Muscle layer of colon (tissue), 2 donors: ENCODE measurements at regions not wholly inside any gene's neighbourhood (a gene's known extent, or its start where the extent isn't known, plus 50 kb on each side); places are given as distances from the start of the nearest gene placed in this dataset.

Experiments used
- H3K27ac ChIP-seq: one replicate; pipeline ENCODE4 v1.7.0; 2013; ENCODE audit warnings: low read depth, mild to moderate bottlenecking, low read length, moderate library complexity
- H3K27me3 ChIP-seq, 2 donors: one replicate each; pipeline ENCODE4 v1.7.0; 2013; ENCODE audit warnings: low read length in 2 of 2, mild to moderate bottlenecking in 2 of 2; ENCODE audit not compliant: insufficient read depth in 2 of 2, control insufficient read depth in 1 of 2
- H3K36me3 ChIP-seq: one replicate; pipeline ENCODE4 v1.7.0; 2013; ENCODE audit warnings: mild to moderate bottlenecking, low read length; ENCODE audit not compliant: insufficient read depth
- H3K4me1 ChIP-seq: one replicate; pipeline ENCODE4 v1.7.0; 2013; ENCODE audit warnings: mild to moderate bottlenecking, low read length; ENCODE audit not compliant: insufficient read depth
- H3K4me3 ChIP-seq, 2 donors: one replicate each; pipeline ENCODE4 v1.7.0; 2013; ENCODE audit warnings: low read length in 2 of 2, low read depth in 1 of 2, mild to moderate bottlenecking in 1 of 2, moderate library complexity in 1 of 2
- H3K9ac ChIP-seq: one replicate; pipeline ENCODE4 v1.7.0; 2013; ENCODE audit warnings: low read length
- H3K9me3 ChIP-seq: one replicate; pipeline ENCODE4 v1.7.0; 2013; ENCODE audit warnings: mild to moderate bottlenecking, low read length
- donor health status: abdominal sarcoma.
- donor health status: Adenocarcinoma of cecum.

- peaks cover 14% of the 10 kb centered on the region for H3K4me1 ChIP-seq
- H3K9ac ChIP-seq = no peak overlapping the region
- H3K9me3 ChIP-seq = no peaks in the 10 kb centered on the region
- H3K27ac ChIP-seq = no peak overlapping the region
- no peak overlapping the region for H3K4me3 ChIP-seq
- H3K27me3 ChIP-seq = no peaks in the 10 kb centered on the region
- no peaks in the 10 kb centered on the region for H3K36me3 ChIP-seq
Observed at GRCh38 chr14:49220492-49220891, 365.7 kb downstream of the RPS29 start.

GRCh38 chr14:49218436-49219092, 367.6 kb downstream of the RPS29 start:
- H3K9me3 ChIP-seq = no peaks in the 10 kb centered on the region
- H3K4me3 ChIP-seq = no peak overlapping the region
- no peak overlapping the region for H3K9ac ChIP-seq
- peaks cover 14% of the 10 kb centered on the region for H3K4me1 ChIP-seq
- no peaks in the 10 kb centered on the region for H3K27me3 ChIP-seq
- H3K36me3 ChIP-seq = no peaks in the 10 kb centered on the region
- H3K27ac ChIP-seq = no peak overlapping the region

GRCh38 chr14:49212721-49213120, 373.5 kb downstream of the RPS29 start:
- H3K9me3 ChIP-seq = no peaks in the 10 kb centered on the region
- no peaks in the 10 kb centered on the region for H3K27me3 ChIP-seq
- no peaks in the 10 kb centered on the region for H3K36me3 ChIP-seq
- H3K27ac ChIP-seq = no peak overlapping the region
- H3K4me3 ChIP-seq = no peak overlapping the region
- no peaks in the 10 kb centered on the region for H3K4me1 ChIP-seq
- no peak overlapping the region for H3K9ac ChIP-seq

- Histone ChIP-seq H3K4me1 (no peaks in the 10 kb centered on the region), H3K27me3 (no peaks in the 10 kb centered on the region), H3K27ac (no peak overlapping the region), H3K9ac (no peak overlapping the region), H3K9me3 (no peaks in the 10 kb centered on the region), H3K36me3 (no peaks in the 10 kb centered on the region), H3K4me3 (no peak overlapping the region)
Observed at GRCh38 chr14:49209416-49209815, 376.8 kb downstream of the RPS29 start.

DNA sequence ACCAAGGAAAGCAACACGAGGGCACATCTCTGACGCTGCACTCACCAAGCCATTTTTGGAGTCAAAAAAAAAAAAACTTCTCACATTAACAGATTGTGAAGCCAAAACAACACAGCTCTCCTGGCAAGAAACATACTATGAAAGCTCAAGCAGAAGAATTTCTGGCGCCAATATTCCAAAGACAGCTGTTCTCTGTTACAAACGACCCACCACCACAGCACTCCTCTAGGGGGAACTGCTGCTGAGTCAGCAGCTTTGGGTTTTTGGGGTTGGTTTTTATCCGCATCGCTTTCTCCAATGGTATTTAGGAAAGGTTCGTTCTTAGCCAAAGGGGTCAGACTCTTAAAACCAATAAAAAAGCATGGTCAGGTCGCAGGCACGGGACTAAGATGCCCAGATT, 379.4 kb downstream of the RPS29 start:
- H3K4me3 ChIP-seq = no peak overlapping the region
- no peaks in the 10 kb centered on the region for H3K9me3 ChIP-seq
- H3K9ac ChIP-seq = no peak overlapping the region
- no peaks in the 10 kb centered on the region for H3K36me3 ChIP-seq
- no peak overlapping the region for H3K27ac ChIP-seq
- H3K27me3 ChIP-seq = no peaks in the 10 kb centered on the region
- no peaks in the 10 kb centered on the region for H3K4me1 ChIP-seq

GRCh38 chr14:49203676-49204075, 382.5 kb downstream of the RPS29 start:
- Histone ChIP-seq H3K9me3 (no peaks in the 10 kb centered on the region), H3K27me3 (no peaks in the 10 kb centered on the region), H3K27ac (no peak overlapping the region), H3K36me3 (no peaks in the 10 kb centered on the region), H3K9ac (no peak overlapping the region), H3K4me3 (no peak overlapping the region), H3K4me1 (no peaks in the 10 kb centered on the region)

DNA sequence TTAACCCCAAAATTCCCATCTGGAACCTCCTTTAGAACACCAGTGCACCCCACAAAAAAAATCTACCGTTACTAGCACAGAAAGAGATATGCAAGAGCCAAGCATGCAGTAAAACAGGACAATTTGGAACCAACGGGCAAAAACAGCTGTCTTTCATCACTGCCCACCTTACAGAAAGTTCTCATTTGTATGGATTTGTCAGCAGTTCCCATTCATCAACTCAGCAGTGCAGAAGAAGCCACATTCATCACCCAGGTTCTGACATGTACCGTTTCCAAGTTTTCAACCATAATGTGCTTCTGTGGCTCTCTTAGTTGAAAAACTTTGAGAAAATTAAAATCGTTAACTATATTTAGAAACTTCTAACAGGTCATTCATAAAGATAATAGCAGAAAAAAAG, 387.0 kb downstream of the RPS29 start:
- H3K9me3 ChIP-seq = no peaks in the 10 kb centered on the region
- H3K9ac ChIP-seq = no peak overlapping the region
- no peaks in the 10 kb centered on the region for H3K36me3 ChIP-seq
- no peak overlapping the region for H3K4me3 ChIP-seq
- no peaks in the 10 kb centered on the region for H3K27me3 ChIP-seq
- H3K27ac ChIP-seq = no peak overlapping the region
- peaks cover under 1% of the 10 kb centered on the region for H3K4me1 ChIP-seq

DNA sequence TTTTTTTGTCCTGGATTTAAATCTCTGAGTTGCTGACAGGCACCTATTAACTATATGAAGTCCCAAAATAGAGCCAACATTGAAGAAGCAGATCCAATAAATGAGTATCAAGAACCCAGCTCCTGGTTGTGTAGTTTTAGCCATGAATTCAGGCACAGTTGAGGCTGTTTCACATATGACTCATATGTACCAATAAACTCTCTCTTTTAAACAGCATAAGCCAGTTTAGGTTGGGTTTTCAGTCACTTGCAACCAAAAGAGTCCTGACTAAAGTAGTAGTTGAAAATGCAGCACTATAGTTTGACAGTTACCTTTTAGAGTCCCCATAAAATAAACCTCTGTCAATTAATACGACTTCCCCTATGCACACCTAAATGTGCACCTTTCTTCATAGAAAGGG, 389.9 kb downstream of the RPS29 start:
- Histone ChIP-seq H3K4me3 (no peak overlapping the region), H3K4me1 (peaks cover 9% of the 10 kb centered on the region), H3K9me3 (no peaks in the 10 kb centered on the region), H3K36me3 (no peaks in the 10 kb centered on the region), H3K27ac (no peak overlapping the region), H3K9ac (no peak overlapping the region), H3K27me3 (no peaks in the 10 kb centered on the region)

- Histone ChIP-seq H3K27me3 (no peaks in the 10 kb centered on the region), H3K4me3 (no peak overlapping the region), H3K9me3 (no peaks in the 10 kb centered on the region), H3K4me1 (peaks cover 9% of the 10 kb centered on the region), H3K9ac (no peak overlapping the region), H3K36me3 (no peaks in the 10 kb centered on the region), H3K27ac (no peak overlapping the region)
Observed at GRCh38 chr14:49194067-49194466, 392.1 kb downstream of the RPS29 start.

DNA sequence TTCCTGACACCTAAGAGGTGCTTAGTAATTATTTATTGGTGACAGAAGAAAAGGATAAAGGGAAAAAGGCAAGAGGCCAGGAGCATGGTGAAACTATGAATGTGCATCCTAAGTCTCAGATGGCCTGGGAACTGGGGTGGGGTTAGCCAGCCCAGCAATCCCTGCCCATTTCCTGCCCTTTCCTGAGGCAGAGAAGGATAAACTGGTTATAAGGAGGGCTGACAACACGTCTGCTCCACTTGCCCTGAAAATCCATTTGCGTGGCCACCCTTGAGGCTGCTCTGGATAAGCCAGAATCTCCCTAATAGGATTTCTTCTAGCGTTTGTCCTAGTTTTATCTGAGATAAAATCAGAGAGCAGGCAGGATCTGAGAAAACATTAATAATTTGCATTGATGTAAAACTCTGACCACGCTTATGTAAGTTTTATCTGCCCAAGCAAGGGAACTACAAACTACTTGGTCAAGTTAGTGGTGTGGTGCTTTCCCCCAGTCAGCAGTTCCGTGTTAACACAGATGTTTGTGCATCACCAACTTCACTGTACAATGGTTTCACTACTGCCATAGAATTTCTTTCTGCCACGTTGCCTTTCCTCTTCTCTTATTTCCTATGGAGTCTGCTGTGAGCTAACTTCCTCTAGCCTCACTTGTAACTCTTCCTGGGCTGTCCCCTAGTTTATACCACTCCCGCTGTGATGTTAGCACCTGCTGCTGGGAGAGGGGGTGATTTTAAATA, 392.7 kb downstream of the RPS29 start:
- Histone ChIP-seq H3K36me3 (no peaks in the 10 kb centered on the region), H3K9me3 (no peaks in the 10 kb centered on the region), H3K4me1 (peaks cover 9% of the 10 kb centered on the region), H3K9ac (no peak overlapping the region), H3K27me3 (no peaks in the 10 kb centered on the region), H3K4me3 (no peak overlapping the region), H3K27ac (no peak overlapping the region)

- H3K9me3 ChIP-seq = no peaks in the 10 kb centered on the region
- peaks cover 9% of the 10 kb centered on the region for H3K4me1 ChIP-seq
- no peak overlapping the region for H3K4me3 ChIP-seq
- no peaks in the 10 kb centered on the region for H3K27me3 ChIP-seq
- no peak overlapping the region for H3K9ac ChIP-seq
- H3K36me3 ChIP-seq = no peaks in the 10 kb centered on the region
- H3K27ac ChIP-seq = no peak overlapping the region
Observed at GRCh38 chr14:49191380-49191779, 394.8 kb downstream of the RPS29 start.

- Histone ChIP-seq H3K27me3 (no peaks in the 10 kb centered on the region), H3K27ac (no peak overlapping the region), H3K4me3 (no peak overlapping the region), H3K9ac (no peak overlapping the region), H3K4me1 (peaks cover 9% of the 10 kb centered on the region), H3K9me3 (no peaks in the 10 kb centered on the region), H3K36me3 (no peaks in the 10 kb centered on the region)
Observed at GRCh38 chr14:49189375-49189774, 396.8 kb downstream of the RPS29 start.
